ENCODE measurements at regions not wholly inside any gene's neighbourhood (a gene's known extent, or its start where the extent isn't known, plus 50 kb on each side); places are given as distances from the start of the nearest gene placed in this dataset.

DNA sequence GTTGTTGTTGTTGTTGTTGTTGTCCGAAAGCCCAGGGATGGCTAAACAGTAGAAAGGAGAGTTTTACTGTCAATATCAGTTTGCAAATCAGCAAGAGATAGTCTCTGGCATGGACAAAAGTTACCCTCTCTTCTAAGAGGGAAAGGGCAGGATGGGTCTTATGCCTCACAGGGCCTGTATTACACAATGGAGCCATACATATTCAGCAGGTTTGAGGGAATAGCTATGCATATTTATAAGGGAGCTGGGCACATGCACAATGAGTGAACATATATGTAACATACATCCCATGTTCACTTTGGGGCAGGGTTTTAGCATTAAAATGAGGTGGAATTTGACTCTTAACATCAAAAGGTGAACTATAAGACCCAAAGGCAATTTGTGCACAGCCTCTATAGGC is 84.4 kb upstream of the PGBD5 start:
- TF ChIP-seq, protein P1, sequence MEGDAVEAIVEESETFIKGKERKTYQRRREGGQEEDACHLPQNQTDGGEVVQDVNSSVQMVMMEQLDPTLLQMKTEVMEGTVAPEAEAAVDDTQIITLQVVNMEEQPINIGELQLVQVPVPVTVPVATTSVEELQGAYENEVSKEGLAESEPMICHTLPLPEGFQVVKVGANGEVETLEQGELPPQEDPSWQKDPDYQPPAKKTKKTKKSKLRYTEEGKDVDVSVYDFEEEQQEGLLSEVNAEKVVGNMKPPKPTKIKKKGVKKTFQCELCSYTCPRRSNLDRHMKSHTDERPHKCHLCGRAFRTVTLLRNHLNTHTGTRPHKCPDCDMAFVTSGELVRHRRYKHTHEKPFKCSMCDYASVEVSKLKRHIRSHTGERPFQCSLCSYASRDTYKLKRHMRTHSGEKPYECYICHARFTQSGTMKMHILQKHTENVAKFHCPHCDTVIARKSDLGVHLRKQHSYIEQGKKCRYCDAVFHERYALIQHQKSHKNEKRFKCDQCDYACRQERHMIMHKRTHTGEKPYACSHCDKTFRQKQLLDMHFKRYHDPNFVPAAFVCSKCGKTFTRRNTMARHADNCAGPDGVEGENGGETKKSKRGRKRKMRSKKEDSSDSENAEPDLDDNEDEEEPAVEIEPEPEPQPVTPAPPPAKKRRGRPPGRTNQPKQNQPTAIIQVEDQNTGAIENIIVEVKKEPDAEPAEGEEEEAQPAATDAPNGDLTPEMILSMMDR (conservative IDR thresholded peaks at IDR 0.05; ENCODE audit: control insufficient read depth, insufficient read depth, low read depth, low read length) = no peak
- no peak overlapping the region for H3K4me3 ChIP-seq (ENCODE audit: control insufficient read depth, low read depth, low read length)
- DNase-seq (ENCODE audit: low read depth) = no peak

DNA sequence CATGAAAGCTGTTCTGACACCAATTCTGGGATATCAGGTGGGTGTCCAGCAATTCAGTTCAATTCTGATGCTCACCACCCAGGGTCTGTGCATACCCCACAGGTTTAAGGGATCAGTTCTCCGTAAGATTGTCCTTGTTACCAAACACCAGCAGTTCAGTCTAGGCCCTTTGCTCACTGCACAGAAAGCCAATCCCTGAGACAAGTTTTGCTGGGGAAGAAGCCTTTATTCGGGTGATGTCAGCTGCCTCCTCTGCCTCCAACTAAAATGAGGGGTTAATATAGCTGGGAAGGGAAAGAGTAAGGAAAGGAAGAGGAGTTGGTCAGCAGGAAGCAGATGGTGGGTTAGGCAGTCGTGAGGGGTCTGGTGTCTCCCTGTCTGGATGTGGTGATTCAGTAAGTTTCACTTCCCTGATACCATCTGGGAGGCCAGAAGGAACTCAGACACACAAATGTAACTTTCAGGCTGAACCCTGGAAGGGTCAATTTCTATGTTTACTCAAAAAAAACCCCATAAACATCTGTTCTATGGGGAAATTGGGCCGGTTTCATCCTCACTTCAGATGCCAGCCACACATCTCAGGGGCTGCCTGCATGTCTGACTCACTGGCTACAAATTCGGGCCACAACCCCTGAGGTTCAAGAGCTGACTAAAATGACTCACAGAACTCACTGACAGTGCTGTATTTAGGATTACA is 83.3 kb upstream of the PGBD5 start:
- TF ChIP-seq, protein P1 (conservative IDR thresholded peaks at IDR 0.05; ENCODE audit: control insufficient read depth, insufficient read depth, low read depth, low read length) = no peak
- DNase-seq (ENCODE audit: low read depth) = peak; percentile 85
- no peak overlapping the region for H3K4me3 ChIP-seq (ENCODE audit: control insufficient read depth, low read depth, low read length)

DNA sequence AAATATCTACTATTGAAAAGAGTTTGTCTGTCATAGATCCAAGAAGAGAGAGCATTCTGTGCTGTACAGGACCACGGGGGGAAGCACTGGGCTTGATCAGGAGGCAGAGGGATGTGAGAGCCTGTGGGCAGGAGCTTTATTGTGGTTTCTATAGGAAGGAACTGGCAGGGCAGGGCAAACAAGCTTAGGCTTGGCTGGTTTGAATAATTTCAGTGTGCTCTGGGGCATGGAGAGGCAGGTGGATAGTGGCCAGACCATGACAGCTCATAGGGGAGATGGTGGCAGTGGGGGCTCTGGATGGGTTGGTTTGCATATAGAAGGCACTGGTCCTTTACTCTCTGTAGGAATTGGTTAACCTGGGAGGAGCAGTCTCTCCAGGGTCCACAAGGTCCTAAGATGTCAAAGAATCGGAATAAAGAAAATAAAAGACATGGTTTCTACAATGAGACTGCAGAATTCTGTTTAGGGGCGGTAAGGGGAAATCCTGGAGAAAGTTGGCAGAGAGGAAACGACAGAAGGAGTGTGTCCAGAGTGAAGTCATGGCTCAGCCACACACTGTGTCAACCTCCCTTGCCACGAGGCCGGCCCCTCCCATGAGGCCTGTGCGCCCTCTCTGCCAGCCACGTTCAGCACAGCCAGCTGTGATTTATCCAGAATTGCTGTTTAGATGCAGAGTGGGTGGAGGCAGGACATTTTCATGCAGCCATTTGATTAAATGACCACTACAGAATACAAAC is 81.7 kb upstream of the PGBD5 start:
- TF ChIP-seq, protein P1 (conservative IDR thresholded peaks at IDR 0.05; ENCODE audit: control insufficient read depth, insufficient read depth, low read depth, low read length) = no peak
- H3K4me3 ChIP-seq (ENCODE audit: control insufficient read depth, low read depth, low read length) = no peak overlapping the region
- DNase-seq (ENCODE audit: low read depth) = no peak

DNA sequence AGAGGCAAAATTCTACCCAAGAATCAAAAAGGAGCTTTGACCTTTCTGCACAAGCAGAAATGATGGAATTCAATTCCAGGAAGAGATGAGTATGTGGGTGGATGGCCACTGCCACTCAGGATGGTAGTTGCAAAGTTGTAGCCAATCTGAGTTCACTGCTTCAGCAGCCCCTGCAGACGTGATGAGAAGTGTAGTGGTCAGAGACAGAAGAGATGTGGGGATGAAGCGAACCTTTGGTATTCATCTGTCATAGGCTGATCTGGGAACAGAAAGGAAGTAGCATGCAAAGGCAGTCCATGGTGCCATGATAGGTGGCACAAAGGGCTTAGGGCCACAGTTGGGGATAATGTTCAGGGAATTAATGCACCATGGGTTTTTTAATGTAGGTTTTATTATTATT is 81.1 kb upstream of the PGBD5 start:
- no peak for DNase-seq (ENCODE audit: low read depth)
- H3K4me3 ChIP-seq (ENCODE audit: control insufficient read depth, low read depth, low read length) = no peak overlapping the region
- TF ChIP-seq, protein P1 (conservative IDR thresholded peaks at IDR 0.05; ENCODE audit: control insufficient read depth, insufficient read depth, low read depth, low read length) = no peak

DNA sequence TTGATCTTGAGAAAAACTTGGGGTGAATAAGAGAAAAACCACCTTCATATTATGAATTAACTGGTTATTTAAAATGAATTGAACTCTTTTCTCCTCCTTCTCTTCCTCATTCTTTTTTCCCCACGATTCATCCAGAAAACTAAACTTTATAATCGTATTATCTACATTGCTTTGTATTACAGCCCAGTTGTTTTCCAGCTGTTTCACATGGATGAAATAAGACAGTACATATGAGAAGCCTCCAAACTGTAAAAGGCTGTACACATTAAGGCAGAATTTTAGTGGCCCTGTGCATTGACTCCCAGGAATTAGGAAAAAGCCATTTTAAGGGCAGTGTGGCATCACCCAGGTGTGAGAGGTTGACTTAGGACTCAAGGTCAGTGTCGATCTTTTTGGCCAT is 80.3 kb upstream of the PGBD5 start:
- no peak for DNase-seq (ENCODE audit: low read depth)
- TF ChIP-seq, protein P1 (conservative IDR thresholded peaks at IDR 0.05; ENCODE audit: control insufficient read depth, insufficient read depth, low read depth, low read length) = no peak
- no peak overlapping the region for H3K4me3 ChIP-seq (ENCODE audit: control insufficient read depth, low read depth, low read length)

DNA sequence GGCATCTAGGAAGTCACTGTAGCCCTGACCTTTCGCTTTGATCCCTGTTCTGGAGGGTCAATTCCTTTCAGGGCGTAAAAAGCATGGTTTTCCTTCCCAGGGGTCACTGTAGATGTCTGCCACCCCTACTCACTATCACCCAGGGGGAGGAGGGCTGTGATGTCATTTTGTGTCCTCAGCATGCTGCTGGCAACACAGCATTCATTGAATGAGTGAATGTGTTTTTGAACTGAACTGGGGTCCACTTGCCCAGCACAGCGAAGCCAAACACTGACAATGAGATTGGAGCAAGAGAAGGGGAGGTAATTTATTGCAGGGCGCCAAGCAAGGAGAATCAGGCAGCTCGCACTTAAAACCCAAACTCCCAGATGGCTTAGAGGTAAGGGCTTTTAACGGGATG is 78.2 kb upstream of the PGBD5 start:
- TF ChIP-seq, protein P1 (conservative IDR thresholded peaks at IDR 0.05; ENCODE audit: control insufficient read depth, insufficient read depth, low read depth, low read length) = no peak
- no peak overlapping the region for H3K4me3 ChIP-seq (ENCODE audit: control insufficient read depth, low read depth, low read length)
- no peak for DNase-seq (ENCODE audit: low read depth)
